ENCODE measurements at regions not wholly inside any gene's neighbourhood (a gene's known extent, or its start where the extent isn't known, plus 50 kb on each side); places are given as distances from the start of the nearest gene placed in this dataset.

DNA sequence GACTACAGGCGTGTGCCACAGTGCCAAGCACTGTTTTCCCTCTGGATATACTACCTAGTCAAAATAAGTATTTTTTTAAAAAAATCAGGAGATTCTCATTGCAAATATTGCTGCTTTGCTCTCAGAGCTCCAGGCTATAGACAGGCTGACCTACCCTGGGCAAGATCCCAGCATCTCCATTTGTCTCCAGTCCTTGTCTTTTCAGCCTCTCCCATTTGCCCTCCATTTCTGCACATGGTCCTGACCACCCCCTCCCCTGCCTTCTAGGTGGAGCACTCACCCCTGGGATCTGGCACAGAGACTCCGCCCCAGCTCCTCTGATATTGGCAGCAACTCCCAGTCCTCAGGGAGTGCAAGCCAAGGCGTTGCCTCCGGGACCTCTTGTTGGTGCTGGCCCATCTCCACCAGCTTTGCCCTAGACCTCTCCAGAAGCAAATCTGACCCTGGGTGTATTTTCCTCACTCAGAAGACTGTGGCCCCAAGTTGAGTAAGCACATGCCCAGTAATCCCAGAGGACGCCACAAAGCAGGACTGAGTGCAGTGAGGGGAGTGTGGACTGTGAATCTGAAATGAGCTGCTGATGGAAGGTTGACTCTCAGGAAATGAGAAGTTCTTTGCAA is 120.6 kb downstream of the MTPAP start:
- WGBS, 2 experiments (ENCODE audit: insufficient coverage in 2 of 2) = 82 to 94% methylated on average over 5 of the region's 5 CpGs
- Histone ChIP-seq H3K4me1 (ENCODE audit: control insufficient read depth, insufficient read depth, low read length, poor library complexity, severe bottlenecking) (peaks cover 9% of the 10 kb centered on the region), H3K9me3 (ENCODE audit: control insufficient read depth, low read length) (no peaks in the 10 kb centered on the region), H3K4me3 (ENCODE audit: extremely low read depth, insufficient read depth, low read length, poor library complexity, severe bottlenecking) (no peak overlapping the region), H3K27ac (ENCODE audit: low read depth, low read length, severe bottlenecking) (no peak overlapping the region), H3K36me3 (ENCODE audit: control insufficient read depth, insufficient read depth, low read length) (no peaks in the 10 kb centered on the region)

DNA sequence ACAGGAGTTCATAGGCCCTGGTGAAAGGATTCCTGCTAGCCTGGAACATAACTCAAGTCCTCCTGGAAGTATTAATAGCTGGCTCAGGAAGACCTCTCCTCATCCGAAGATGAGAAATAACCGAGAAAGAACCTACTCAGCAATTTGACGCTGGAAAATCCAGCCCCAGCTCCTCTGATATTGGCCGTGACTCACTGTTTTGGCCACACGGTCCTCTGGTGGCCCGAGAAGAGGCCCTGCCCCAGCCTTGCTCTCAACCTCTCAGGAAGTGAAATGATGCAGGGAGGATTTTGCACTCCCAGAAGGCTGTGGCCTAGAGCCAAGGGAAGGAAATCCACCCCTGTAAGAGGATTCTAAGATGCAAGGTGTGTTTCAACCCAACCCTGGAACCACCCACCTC is 121.6 kb downstream of the MTPAP start:
- Histone ChIP-seq H3K36me3 (ENCODE audit: control insufficient read depth, insufficient read depth, low read length) (no peaks in the 10 kb centered on the region), H3K27ac (ENCODE audit: low read depth, low read length, severe bottlenecking) (no peak overlapping the region), H3K4me3 (ENCODE audit: extremely low read depth, insufficient read depth, low read length, poor library complexity, severe bottlenecking) (no peak overlapping the region), H3K9me3 (ENCODE audit: control insufficient read depth, low read length) (no peaks in the 10 kb centered on the region), H3K4me1 (ENCODE audit: control insufficient read depth, insufficient read depth, low read length, poor library complexity, severe bottlenecking) (peaks cover 5% of the 10 kb centered on the region)
- 93 to 98% methylated on average over 5 to 6 of the region's 6 CpGs for WGBS, 2 experiments (ENCODE audit: insufficient coverage in 2 of 2)

GRCh38 chr10:30219971-30220751 is 128.9 kb downstream of the MTPAP start:
- WGBS, 2 experiments (ENCODE audit: insufficient coverage in 2 of 2) = 84 to 85% methylated on average over 9 to 10 of the region's 17 CpGs
- no peaks in the 10 kb centered on the region for H3K9me3 ChIP-seq (ENCODE audit: control insufficient read depth, low read length)
- H3K4me1 ChIP-seq (ENCODE audit: control insufficient read depth, insufficient read depth, low read length, poor library complexity, severe bottlenecking) = peaks cover 7% of the 10 kb centered on the region
- no peak overlapping the region for H3K4me3 ChIP-seq (ENCODE audit: extremely low read depth, insufficient read depth, low read length, poor library complexity, severe bottlenecking)
- no peak overlapping the region for H3K27ac ChIP-seq (ENCODE audit: low read depth, low read length, severe bottlenecking)
- no peaks in the 10 kb centered on the region for H3K36me3 ChIP-seq (ENCODE audit: control insufficient read depth, insufficient read depth, low read length)

DNA sequence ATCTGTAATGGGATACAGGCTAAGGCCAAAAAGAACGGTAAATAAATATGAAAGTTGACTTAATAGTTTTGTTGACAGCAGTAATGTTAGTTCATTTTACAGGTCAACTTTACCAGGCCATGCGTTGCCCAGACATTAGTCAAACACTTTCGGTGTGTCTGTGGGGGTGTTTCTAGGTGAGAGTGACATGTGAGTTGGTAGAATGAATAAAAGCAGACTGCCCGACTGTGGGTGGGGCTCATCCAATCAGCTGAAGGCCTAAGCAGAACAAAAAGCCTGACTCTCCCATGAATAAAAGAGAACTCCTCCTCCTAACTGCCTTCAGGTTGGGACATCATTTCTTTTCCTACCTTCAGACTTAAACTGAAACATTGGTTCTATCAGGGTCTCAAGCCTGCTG is 132.3 kb downstream of the MTPAP start:
- Histone ChIP-seq H3K4me1 (ENCODE audit: control insufficient read depth, insufficient read depth, low read length, poor library complexity, severe bottlenecking) (peaks cover 7% of the 10 kb centered on the region), H3K4me3 (ENCODE audit: extremely low read depth, insufficient read depth, low read length, poor library complexity, severe bottlenecking) (no peak overlapping the region), H3K36me3 (ENCODE audit: control insufficient read depth, insufficient read depth, low read length) (no peaks in the 10 kb centered on the region), H3K9me3 (ENCODE audit: control insufficient read depth, low read length) (no peaks in the 10 kb centered on the region), H3K27ac (ENCODE audit: low read depth, low read length, severe bottlenecking) (no peak overlapping the region)
- 67 to 100% methylated on average over 1 of the region's 4 CpGs for WGBS, 2 experiments (ENCODE audit: insufficient coverage in 2 of 2)

DNA sequence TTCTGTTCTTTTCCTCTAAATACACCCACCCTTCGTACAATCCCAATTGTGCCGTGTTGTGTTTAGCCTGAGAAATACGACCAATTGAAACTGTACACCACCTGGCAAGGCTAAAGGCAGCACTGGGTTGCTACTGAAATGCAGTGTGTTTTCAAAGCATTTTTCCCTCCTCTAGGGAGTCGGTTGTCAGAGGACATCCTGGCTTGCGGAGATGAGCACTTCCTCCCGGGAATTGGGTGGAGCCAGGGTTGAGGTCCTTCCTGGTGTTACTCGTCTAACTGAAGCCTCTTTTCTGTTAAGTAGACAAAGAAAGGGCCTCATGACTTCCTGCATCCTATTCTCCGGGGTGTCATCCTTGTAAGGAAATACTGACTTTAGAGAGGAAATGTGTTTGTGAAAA is 133.5 kb downstream of the MTPAP start:
- Histone ChIP-seq H3K36me3 (ENCODE audit: control insufficient read depth, insufficient read depth, low read length) (no peaks in the 10 kb centered on the region), H3K4me1 (ENCODE audit: control insufficient read depth, insufficient read depth, low read length, poor library complexity, severe bottlenecking) (peaks cover 7% of the 10 kb centered on the region), H3K27ac (ENCODE audit: low read depth, low read length, severe bottlenecking) (no peak overlapping the region), H3K9me3 (ENCODE audit: control insufficient read depth, low read length) (no peaks in the 10 kb centered on the region), H3K4me3 (ENCODE audit: extremely low read depth, insufficient read depth, low read length, poor library complexity, severe bottlenecking) (no peak overlapping the region)
- WGBS, 2 experiments (ENCODE audit: insufficient coverage in 2 of 2) = 77 to 80% methylated on average over 7 of the region's 8 CpGs

GRCh38 chr10:30215141-30215540 is 133.9 kb downstream of the MTPAP start:
- H3K27ac ChIP-seq (ENCODE audit: low read depth, low read length, severe bottlenecking) = no peak overlapping the region
- 100% methylated on average over 2 of the region's 2 CpGs for WGBS, 2 experiments (ENCODE audit: insufficient coverage in 2 of 2)

DNA sequence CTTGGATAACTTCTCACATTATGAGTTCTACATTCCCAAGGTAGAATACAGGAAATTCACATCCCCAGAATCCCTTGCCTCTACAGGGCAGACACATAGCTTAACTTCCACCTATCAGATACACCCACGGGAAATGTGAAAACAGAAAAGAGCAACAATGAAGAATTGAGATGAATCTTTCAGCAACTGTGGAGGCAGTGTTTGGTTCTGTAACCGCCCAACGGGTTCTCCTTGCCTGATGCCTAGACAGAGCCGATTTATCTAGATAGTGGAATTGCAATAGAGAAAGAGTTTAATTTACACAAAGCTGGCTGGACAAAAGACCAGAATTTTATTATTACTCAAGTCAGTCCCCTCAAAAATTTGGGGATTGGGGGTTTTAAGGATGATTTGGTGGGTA is 138.8 kb downstream of the MTPAP start:
- 86 to 100% methylated on average over 1 to 4 of the region's 4 CpGs for WGBS, 2 experiments (ENCODE audit: insufficient coverage in 2 of 2)
- Histone ChIP-seq H3K27ac (ENCODE audit: low read depth, low read length, severe bottlenecking) (no peak overlapping the region), H3K9me3 (ENCODE audit: control insufficient read depth, low read length) (no peaks in the 10 kb centered on the region), H3K4me1 (ENCODE audit: control insufficient read depth, insufficient read depth, low read length, poor library complexity, severe bottlenecking) (no peaks in the 10 kb centered on the region), H3K4me3 (ENCODE audit: extremely low read depth, insufficient read depth, low read length, poor library complexity, severe bottlenecking) (no peak overlapping the region), H3K36me3 (ENCODE audit: control insufficient read depth, insufficient read depth, low read length) (no peaks in the 10 kb centered on the region)

More at GRCh38 chr10:30215141-30215540, 133.9 kb downstream of the MTPAP start:
- Histone ChIP-seq H3K4me1 (ENCODE audit: control insufficient read depth, insufficient read depth, low read length, poor library complexity, severe bottlenecking) (peaks cover 4% of the 10 kb centered on the region), H3K4me3 (ENCODE audit: extremely low read depth, insufficient read depth, low read length, poor library complexity, severe bottlenecking) (no peak overlapping the region), H3K36me3 (ENCODE audit: control insufficient read depth, insufficient read depth, low read length) (no peaks in the 10 kb centered on the region), H3K9me3 (ENCODE audit: control insufficient read depth, low read length) (no peaks in the 10 kb centered on the region)

DNA sequence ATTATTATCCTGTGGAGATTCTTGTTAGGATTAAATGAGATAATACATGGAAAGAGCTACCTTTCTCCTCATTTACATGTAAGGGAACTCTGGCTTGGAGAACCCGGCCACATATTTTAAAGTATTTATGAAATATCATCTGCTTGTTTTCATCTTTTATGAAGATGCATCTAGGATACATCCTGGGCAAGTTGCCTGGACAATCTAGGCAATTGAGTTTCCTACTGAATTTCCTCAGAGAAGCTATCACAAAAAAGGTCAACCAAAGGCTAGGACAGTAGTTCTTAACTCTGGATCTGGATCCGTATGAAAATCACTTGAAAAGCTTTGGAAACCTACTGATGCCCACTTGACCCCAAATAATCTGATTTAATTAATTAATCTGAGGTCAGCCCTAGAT is 140.7 kb downstream of the MTPAP start:
- 100% methylated on average over 1 of the region's 2 CpGs; no CpG with 5 or more reads in 1 of the 2 experiments for WGBS, 2 experiments (ENCODE audit: insufficient coverage in 2 of 2)
- H3K4me1 ChIP-seq (ENCODE audit: control insufficient read depth, insufficient read depth, low read length, poor library complexity, severe bottlenecking) = no peaks in the 10 kb centered on the region
- H3K36me3 ChIP-seq (ENCODE audit: control insufficient read depth, insufficient read depth, low read length) = no peaks in the 10 kb centered on the region
- no peak overlapping the region for H3K27ac ChIP-seq (ENCODE audit: low read depth, low read length, severe bottlenecking)
- peaks cover 8% of the 10 kb centered on the region for H3K9me3 ChIP-seq (ENCODE audit: control insufficient read depth, low read length)
- H3K4me3 ChIP-seq (ENCODE audit: extremely low read depth, insufficient read depth, low read length, poor library complexity, severe bottlenecking) = no peak overlapping the region

DNA sequence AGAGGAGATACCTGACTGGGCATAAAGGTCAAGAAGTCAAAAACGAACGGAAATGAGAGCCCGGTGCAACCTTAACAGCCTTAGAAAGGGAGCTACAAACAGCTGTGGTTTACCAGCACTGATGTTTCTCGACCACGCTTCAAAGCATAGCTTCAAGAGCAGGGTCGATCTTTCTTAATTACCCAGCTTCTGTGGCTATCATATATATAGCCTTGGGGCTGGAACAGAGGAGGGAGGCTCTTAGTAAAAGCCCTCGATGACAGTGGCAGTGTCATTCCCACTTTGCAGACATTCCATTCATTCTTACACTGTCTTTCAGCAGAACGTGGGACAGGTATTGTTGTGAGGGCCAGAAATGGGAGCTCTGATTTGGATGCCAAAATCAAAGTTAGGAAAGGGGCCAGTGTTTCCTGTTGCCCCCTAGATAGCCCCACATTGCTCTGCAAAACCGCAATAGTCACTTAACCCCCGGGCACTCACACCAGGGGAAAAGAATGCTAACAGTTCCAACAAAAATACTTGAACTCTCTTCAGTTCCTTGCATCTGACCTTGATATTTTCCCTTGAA is 141.5 kb downstream of the MTPAP start:
- H3K9me3 ChIP-seq (ENCODE audit: control insufficient read depth, low read length) = peaks cover 9% of the 10 kb centered on the region
- 67 to 76% methylated on average over 3 to 6 of the region's 10 CpGs for WGBS, 2 experiments (ENCODE audit: insufficient coverage in 2 of 2)
- no peaks in the 10 kb centered on the region for H3K36me3 ChIP-seq (ENCODE audit: control insufficient read depth, insufficient read depth, low read length)
- no peaks in the 10 kb centered on the region for H3K4me1 ChIP-seq (ENCODE audit: control insufficient read depth, insufficient read depth, low read length, poor library complexity, severe bottlenecking)
- no peak overlapping the region for H3K4me3 ChIP-seq (ENCODE audit: extremely low read depth, insufficient read depth, low read length, poor library complexity, severe bottlenecking)
- H3K27ac ChIP-seq (ENCODE audit: low read depth, low read length, severe bottlenecking) = no peak overlapping the region

DNA sequence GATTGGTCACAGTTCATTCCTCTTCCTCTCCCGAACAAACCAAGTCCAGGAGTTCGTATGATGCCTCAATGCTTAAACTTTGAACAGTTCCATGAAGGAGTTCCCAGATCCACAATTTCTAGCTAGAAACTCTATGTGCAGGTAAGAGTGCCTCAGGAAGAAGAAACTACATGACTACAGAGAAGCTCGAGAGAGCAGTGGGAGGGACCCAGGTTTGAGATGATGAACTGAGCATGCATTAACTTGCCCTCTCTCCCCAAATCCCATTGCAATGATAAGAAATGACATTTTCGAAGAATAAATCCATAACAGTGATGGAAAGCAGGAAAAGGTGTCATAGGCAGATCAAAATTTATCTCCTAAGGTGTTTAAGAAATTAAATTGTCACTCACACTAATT is 140.6 kb upstream of the JCAD start:
- peaks cover 14% of the 10 kb centered on the region for H3K4me1 ChIP-seq (ENCODE audit: control insufficient read depth, insufficient read depth, low read length, poor library complexity, severe bottlenecking)
- H3K9me3 ChIP-seq (ENCODE audit: control insufficient read depth, low read length) = peaks cover 12% of the 10 kb centered on the region
- H3K27ac ChIP-seq (ENCODE audit: low read depth, low read length, severe bottlenecking) = no peak overlapping the region
- H3K36me3 ChIP-seq (ENCODE audit: control insufficient read depth, insufficient read depth, low read length) = no peaks in the 10 kb centered on the region
- WGBS, 2 experiments (ENCODE audit: insufficient coverage in 2 of 2) = 83% methylated on average over 2 of the region's 4 CpGs; no CpG with 5 or more reads in 1 of the 2 experiments
- H3K4me3 ChIP-seq (ENCODE audit: extremely low read depth, insufficient read depth, low read length, poor library complexity, severe bottlenecking) = no peak overlapping the region

Measured in mesodermal cell (in vitro differentiated cells).